Endothelial cell of umbilical vein (primary cell): ENCODE measurements at regions not wholly inside any gene's neighbourhood (a gene's known extent, or its start where the extent isn't known, plus 50 kb on each side); places are given as distances from the start of the nearest gene placed in this dataset.

ENCODE experiments used
- BruUV-seq: library from RNA; stranded (reverse); fragments of 400-500 nt; replicated peaks from 2 replicates; lab custom pipeline; 2021; lab: Mats Ljungman, UMichigan
- CTCF ChIA-PET: fragments of 300-600, 350-600 bp; sonication (Branson Sonifier 250); formaldehyde crosslinking; loops from one replicate; lab custom pipeline; 2021; ENCODE audit warnings: antibody characterized with exemption, inconsistent platforms; lab: Charles Lee
- POLR2A ChIA-PET: fragments of 300-600, 350-600 bp; sonication (Branson Sonifier 250); formaldehyde crosslinking; loops from one replicate; lab custom pipeline; 2021; ENCODE audit warnings: antibody characterized with exemption, inconsistent platforms; lab: Charles Lee
- DNase-seq: peaks from one replicate; pipeline ENCODE4 v3.0.0-alpha.2; 2011; ENCODE audit warnings: low read depth, low spot score
- FAIRE-seq: peaks from 2 replicates; lab custom pipeline; 2011; peaks lifted over from hg19 to GRCh38; lab: Jason Lieb, UNC
- H2AFZ ChIP-seq: 2 replicates; pipeline ENCODE4 v1.6.0; 2012; ENCODE audit warnings: low read depth, low read length, control low read depth, inconsistent platforms
- H3K27ac ChIP-seq: 2 replicates; pipeline ENCODE4 v1.5.1; 2011; ENCODE audit warnings: low read depth, mild to moderate bottlenecking, control low read depth, low read length, moderate library complexity; ENCODE audit not compliant: insufficient read depth
- H3K27me3 ChIP-seq, 2 experiments: 2 replicates each; pipeline versions ENCODE4 v1.6.0 to v1.6.1; 2011; ENCODE audit warnings: low read length in 2 of 2, mixed read lengths in 1 of 2; ENCODE audit not compliant: control insufficient read depth in 2 of 2, insufficient read depth in 2 of 2
- H3K36me3 ChIP-seq, 2 experiments: 2 replicates in 1 of 2; 3 replicates in 1 of 2; pipeline ENCODE4 v1.5.1; 2011; ENCODE audit warnings: low read length in 2 of 2, mild to moderate bottlenecking in 1 of 2, moderate library complexity in 1 of 2; ENCODE audit not compliant: control insufficient read depth in 2 of 2, insufficient read depth in 2 of 2; ENCODE audit errors: extremely low read depth in 1 of 2
- H3K4me1 ChIP-seq: 3 replicates; pipeline ENCODE4 v1.5.1; 2011; ENCODE audit warnings: mild to moderate bottlenecking, low read length; ENCODE audit not compliant: control insufficient read depth, insufficient read depth; ENCODE audit errors: extremely low read depth
- H3K4me2 ChIP-seq: 2 replicates; pipeline ENCODE4 v1.6.1; 2011; ENCODE audit warnings: low read length, control low read depth, mixed read lengths; ENCODE audit not compliant: insufficient read depth
- H3K4me3 ChIP-seq, 3 experiments: fragments of 200-600 bp in 1 of 3; sonication (generic), shearing (Covaris generic) in 1 of 3; replicated peaks in 1 of 3; 2 replicates each; pipeline ENCODE4 v1.5.1; 2011 to 2016; ENCODE audit warnings: control low read depth in 3 of 3, low read length in 3 of 3, mild to moderate bottlenecking in 2 of 3, inconsistent platforms in 1 of 3, low read depth in 1 of 3, moderate library complexity in 1 of 3; ENCODE audit not compliant: insufficient read depth in 1 of 3
- H3K79me2 ChIP-seq: 2 replicates; pipeline ENCODE4 v1.6.0; 2012; ENCODE audit warnings: low read length, inconsistent platforms; ENCODE audit not compliant: control insufficient read depth, insufficient read depth
- H3K9ac ChIP-seq: replicated peaks from 2 replicates; pipeline ENCODE3; 2011; ENCODE audit warnings: low read length, control low read depth; ENCODE audit not compliant: insufficient read depth; ENCODE audit errors: extremely low read depth
- H3K9me1 ChIP-seq: replicated peaks from 3 replicates; pipeline ENCODE4 v1.6.0; 2011; ENCODE audit warnings: mild to moderate bottlenecking, low read length; ENCODE audit not compliant: control insufficient read depth, insufficient read depth; ENCODE audit errors: extremely low read depth
- H3K9me3 ChIP-seq: replicated peaks from 2 replicates; pipeline ENCODE4 v1.5.1; 2012; ENCODE audit warnings: low read length, inconsistent platforms; ENCODE audit not compliant: control insufficient read depth, insufficient read depth
- H4K20me1 ChIP-seq: replicated peaks from 2 replicates; pipeline ENCODE3; 2011; ENCODE audit warnings: mild to moderate bottlenecking, low read length; ENCODE audit not compliant: control insufficient read depth, insufficient read depth; ENCODE audit errors: extremely low read depth
- EZH2 ChIP-seq: IDR thresholded peaks from 2 replicates; pipeline ENCODE4 v1.6.1; 2012; ENCODE audit warnings: borderline replicate concordance, low read depth, mild to moderate bottlenecking, moderate library complexity, low read length, inconsistent platforms; ENCODE audit not compliant: severe bottlenecking
- FOS ChIP-seq: IDR thresholded peaks from 2 replicates; pipeline ENCODE4 v1.6.1; 2011; ENCODE audit warnings: mild to moderate bottlenecking, low read length, moderate library complexity, borderline replicate concordance; ENCODE audit not compliant: insufficient read depth
- GATA2 ChIP-seq: IDR thresholded peaks from 2 replicates; pipeline ENCODE4 v1.7.0; 2011; ENCODE audit warnings: low read depth, mild to moderate bottlenecking, moderate library complexity, mixed read lengths, low read length; ENCODE audit not compliant: insufficient read length, insufficient read depth
- JUN ChIP-seq: IDR thresholded peaks from 2 replicates; pipeline ENCODE4 v1.6.1; 2011; ENCODE audit warnings: borderline replicate concordance, low read depth; ENCODE audit not compliant: insufficient read length, insufficient read depth
- MYC ChIP-seq: IDR thresholded peaks from one replicate; pipeline ENCODE4 v1.6.1; 2011; ENCODE audit warnings: mild to moderate bottlenecking, low read depth, low read length
- POLR2A ChIP-seq: IDR thresholded peaks from 2 replicates; pipeline ENCODE4 v1.6.1; 2012; ENCODE audit warnings: low read depth, mild to moderate bottlenecking, control low read depth, low read length
- POLR2AphosphoS5 ChIP-seq: IDR thresholded peaks from 2 replicates; pipeline ENCODE4 v1.6.1; 2012; ENCODE audit warnings: low read depth, mild to moderate bottlenecking, control low read depth, low read length, moderate library complexity; ENCODE audit not compliant: insufficient read depth
- dilution Hi-C: fragments of 300-500 bp; cut with MboI; formaldehyde crosslinking; loops from one replicate; pipeline ENCODE4 v1.15.0; 2019; ENCODE audit warnings: low sequenced_read_pairs; ENCODE audit not compliant: extremely low pct_ligation_motif_present
- intact Hi-C: fragments of 100-400 bp; cut with micrococcal nuclease; formaldehyde crosslinking; loops from one replicate; pipeline ENCODE4 v1.10.0; 2022
- TF ChIP-seq, protein P1 (sequence below), 2 donors: IDR thresholded peaks; 1 replicate in 1 of 2; 2 replicates in 1 of 2; pipeline ENCODE4 v1.5.1; 2011; ENCODE audit warnings: low read length in 2 of 2, mild to moderate bottlenecking in 2 of 2, moderate library complexity in 2 of 2, control low read depth in 1 of 2, inconsistent platforms in 1 of 2, low read depth in 1 of 2; ENCODE audit not compliant: insufficient read depth in 1 of 2; ENCODE audit errors: extremely low read depth in 1 of 2
- TF ChIP-seq, protein P2 (sequence below): IDR thresholded peaks from 2 replicates; pipeline ENCODE4 v1.6.1; 2011; ENCODE audit not compliant: insufficient read depth, insufficient read length

- Histone ChIP-seq H3K4me1 (no peaks in the 10 kb centered on the region), H4K20me1 (no peaks in the 10 kb centered on the region), H3K9ac (no peak overlapping the region), H3K4me3 (no peak overlapping the region), H3K9me3 (no peaks in the 10 kb centered on the region), H3K79me2 (no peaks in the 10 kb centered on the region), H3K27ac (no peak overlapping the region), H2AFZ (no peak overlapping the region), H3K36me3 (no peaks in the 10 kb centered on the region), H3K27me3 (no peaks in the 10 kb centered on the region), H3K9me1 (no peaks in the 10 kb centered on the region), H3K4me2 (no peak overlapping the region)
- TF ChIP-seq EZH2, result no peak
- TF ChIP-seq, protein P1, sequence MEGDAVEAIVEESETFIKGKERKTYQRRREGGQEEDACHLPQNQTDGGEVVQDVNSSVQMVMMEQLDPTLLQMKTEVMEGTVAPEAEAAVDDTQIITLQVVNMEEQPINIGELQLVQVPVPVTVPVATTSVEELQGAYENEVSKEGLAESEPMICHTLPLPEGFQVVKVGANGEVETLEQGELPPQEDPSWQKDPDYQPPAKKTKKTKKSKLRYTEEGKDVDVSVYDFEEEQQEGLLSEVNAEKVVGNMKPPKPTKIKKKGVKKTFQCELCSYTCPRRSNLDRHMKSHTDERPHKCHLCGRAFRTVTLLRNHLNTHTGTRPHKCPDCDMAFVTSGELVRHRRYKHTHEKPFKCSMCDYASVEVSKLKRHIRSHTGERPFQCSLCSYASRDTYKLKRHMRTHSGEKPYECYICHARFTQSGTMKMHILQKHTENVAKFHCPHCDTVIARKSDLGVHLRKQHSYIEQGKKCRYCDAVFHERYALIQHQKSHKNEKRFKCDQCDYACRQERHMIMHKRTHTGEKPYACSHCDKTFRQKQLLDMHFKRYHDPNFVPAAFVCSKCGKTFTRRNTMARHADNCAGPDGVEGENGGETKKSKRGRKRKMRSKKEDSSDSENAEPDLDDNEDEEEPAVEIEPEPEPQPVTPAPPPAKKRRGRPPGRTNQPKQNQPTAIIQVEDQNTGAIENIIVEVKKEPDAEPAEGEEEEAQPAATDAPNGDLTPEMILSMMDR (IDR thresholded peaks at IDR 0.05; ENCODE audit: extremely low read depth in 1 of 2, insufficient read depth in 1 of 2, low read depth in 1 of 2, low read length in 2 of 2), result no peak
- TF ChIP-seq POLR2A, result no peak
- ChIA-PET CTCF (no interaction called here), POLR2A (no interaction called here)
- intact Hi-C loops (no loop called here), dilution Hi-C loops (no loop called here)
- FAIRE-seq (no peak), DNase-seq (no peak)
- BruUV-seq, result no TSS peak
These were observed 784.0 kb downstream of the SUGCT start for GRCh38 chr7:40918701-40919271.

- FAIRE-seq, result no peak
- Histone ChIP-seq H3K27ac (no peak overlapping the region), H3K9ac (no peak overlapping the region), H4K20me1 (no peaks in the 10 kb centered on the region), H3K4me2 (no peak overlapping the region), H3K79me2 (no peaks in the 10 kb centered on the region), H3K36me3 (no peaks in the 10 kb centered on the region), H3K4me1 (no peaks in the 10 kb centered on the region), H3K27me3 (no peaks in the 10 kb centered on the region), H3K9me1 (no peaks in the 10 kb centered on the region), H3K4me3 (no peak overlapping the region), H2AFZ (no peak overlapping the region), H3K9me3 (no peaks in the 10 kb centered on the region)
- dilution Hi-C loops, result no loop called here
- ChIA-PET CTCF (interaction anchor here (0.6 kb wide), 1 partner anchor 10 kb away, joined by 3 read pairs; no protein-coding TSS in a partner anchor), POLR2A (no interaction called here)
- intact Hi-C loops, result no loop called here
- TF ChIP-seq JUN (no peak), POLR2A (no peak), FOS (no peak), EZH2 (no peak), POLR2AphosphoS5 (no peak), MYC (no peak), GATA2 (no peak)
- TF ChIP-seq, protein P2, sequence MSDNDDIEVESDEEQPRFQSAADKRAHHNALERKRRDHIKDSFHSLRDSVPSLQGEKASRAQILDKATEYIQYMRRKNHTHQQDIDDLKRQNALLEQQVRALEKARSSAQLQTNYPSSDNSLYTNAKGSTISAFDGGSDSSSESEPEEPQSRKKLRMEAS, result no peak
- TF ChIP-seq, protein P1 (IDR thresholded peaks at IDR 0.05; ENCODE audit: extremely low read depth in 1 of 2, insufficient read depth in 1 of 2, low read depth in 1 of 2, low read length in 2 of 2), result no peak
- no TSS peak for BruUV-seq
- no peak for DNase-seq
These were observed 782.0 kb downstream of the SUGCT start for GRCh38 chr7:40916813-40917212.
